MM.1S (cell line): ENCODE measurements at regions not wholly inside any gene's neighbourhood (a gene's known extent, or its start where the extent isn't known, plus 50 kb on each side); places are given as distances from the start of the nearest gene placed in this dataset.

ENCODE experiments used
- DNase-seq: peaks from one replicate; pipeline ENCODE4 v3.0.0-alpha.2; 2015
- H2AFZ ChIP-seq: fragments of 300-600 bp; sonication (generic); 2 replicates; pipeline ENCODE4 v1.6.0; 2016; ENCODE audit warnings: antibody characterized with exemption, low read length
- H3F3A ChIP-seq: fragments of 300-600 bp; sonication (generic); 2 replicates; pipeline ENCODE4 v1.6.1; 2016; ENCODE audit warnings: mild to moderate bottlenecking, antibody characterized with exemption, low read length, moderate library complexity, mixed read lengths; ENCODE audit not compliant: insufficient read depth
- H3K27ac ChIP-seq: fragments of 300-600 bp; sonication (generic); 2 replicates; pipeline ENCODE4 v1.5.1; 2016; ENCODE audit warnings: mild to moderate bottlenecking, low read length
- H3K27me3 ChIP-seq: fragments of 300-600 bp; sonication (generic); replicated peaks from 2 replicates; pipeline ENCODE4 v1.6.0; 2016; ENCODE audit warnings: low read length; ENCODE audit not compliant: insufficient read depth
- H3K36me3 ChIP-seq: fragments of 300-600 bp; sonication (generic); replicated peaks from 2 replicates; pipeline ENCODE4 v1.6.1; 2016; ENCODE audit warnings: mild to moderate bottlenecking, low read length, mixed read lengths; ENCODE audit not compliant: insufficient read depth
- H3K4me1 ChIP-seq: fragments of 300-600 bp; sonication (generic); 2 replicates; pipeline ENCODE4 v1.6.1; 2016; ENCODE audit warnings: low read length, mixed read lengths
- H3K4me2 ChIP-seq: fragments of 300-600 bp; sonication (generic); 2 replicates; pipeline ENCODE4 v1.6.0; 2016; ENCODE audit warnings: low read depth, low read length
- H3K4me3 ChIP-seq: fragments of 300-600 bp; sonication (generic); 2 replicates; pipeline ENCODE4 v1.5.1; 2016; ENCODE audit warnings: low read length, mixed read lengths
- H3K79me2 ChIP-seq: fragments of 300-600 bp; sonication (generic); 2 replicates; pipeline ENCODE4 v1.6.1; 2016; ENCODE audit warnings: mixed run types, low read length, mixed read lengths
- H3K9ac ChIP-seq: fragments of 300-600 bp; sonication (generic); 2 replicates; pipeline ENCODE4 v1.6.1; 2016; ENCODE audit warnings: low read length, mixed read lengths
- H3K9me2 ChIP-seq: fragments of 300-600 bp; sonication (generic); replicated peaks from 2 replicates; pipeline ENCODE4 v1.6.1; 2016; ENCODE audit warnings: mild to moderate bottlenecking, low read length, mixed read lengths; ENCODE audit not compliant: insufficient read depth
- H3K9me3 ChIP-seq: fragments of 300-600 bp; sonication (generic); replicated peaks from 2 replicates; pipeline ENCODE4 v1.6.1; 2016; ENCODE audit warnings: mild to moderate bottlenecking, low read length, mixed read lengths; ENCODE audit not compliant: insufficient read depth
- H4K20me1 ChIP-seq: fragments of 300-600 bp; sonication (generic); 2 replicates; pipeline ENCODE4 v1.6.1; 2016; ENCODE audit warnings: mild to moderate bottlenecking, low read length, moderate library complexity, mixed read lengths; ENCODE audit not compliant: insufficient read depth
- CTCF ChIP-seq: fragments of 300-600 bp; sonication (generic); IDR thresholded peaks from 2 replicates; pipeline ENCODE4 v1.5.1; 2016; ENCODE audit warnings: antibody characterized with exemption, low read length, mixed read lengths
- EZH2 ChIP-seq: fragments of 300-600 bp; sonication (generic); optimal IDR thresholded peaks from 2 replicates; pipeline ENCODE3; 2017; ENCODE audit warnings: low read depth, mild to moderate bottlenecking, antibody characterized with exemption, low read length, mixed read lengths
- EZH2phosphoT487 ChIP-seq: fragments of 300-600 bp; sonication (generic); IDR thresholded peaks from 2 replicates; pipeline ENCODE4 v1.6.1; 2018; ENCODE audit warnings: antibody characterized with exemption, low read length

- no peak overlapping the region for H3K9ac ChIP-seq
- TF ChIP-seq CTCF (no peak), EZH2phosphoT487 (no peak), EZH2 (no peak)
- no peak overlapping the region for H3K27ac ChIP-seq
- H2AFZ ChIP-seq = no peak overlapping the region
- H3K9me3 ChIP-seq = no peaks in the 10 kb centered on the region
- H4K20me1 ChIP-seq = no peaks in the 10 kb centered on the region
- no peaks in the 10 kb centered on the region for H3K79me2 ChIP-seq
- no peaks in the 10 kb centered on the region for H3K36me3 ChIP-seq
- DNase-seq = no peak
- H3K27me3 ChIP-seq = no peaks in the 10 kb centered on the region
- no peaks in the 10 kb centered on the region for H3F3A ChIP-seq
- H3K4me2 ChIP-seq = no peak overlapping the region
- H3K4me3 ChIP-seq = no peak overlapping the region
- H3K9me2 ChIP-seq = no peaks in the 10 kb centered on the region
- no peaks in the 10 kb centered on the region for H3K4me1 ChIP-seq
Measured at GRCh38 chr2:175383286-175383685, 201.8 kb upstream of the ATP5MC3 start.

- no peaks in the 10 kb centered on the region for H3K79me2 ChIP-seq
- H3K36me3 ChIP-seq = no peaks in the 10 kb centered on the region
- H3K9me2 ChIP-seq = no peaks in the 10 kb centered on the region
- no peak overlapping the region for H3K4me3 ChIP-seq
- no peaks in the 10 kb centered on the region for H3K27me3 ChIP-seq
- H3K9ac ChIP-seq = no peak overlapping the region
- H3K4me1 ChIP-seq = no peaks in the 10 kb centered on the region
- H3K4me2 ChIP-seq = no peak overlapping the region
- H2AFZ ChIP-seq = no peak overlapping the region
- no peaks in the 10 kb centered on the region for H4K20me1 ChIP-seq
- no peak overlapping the region for H3K27ac ChIP-seq
- no peak for TF ChIP-seq CTCF
- no peak for TF ChIP-seq EZH2
- no peak for TF ChIP-seq EZH2phosphoT487
- DNase-seq = no peak
- H3F3A ChIP-seq = no peaks in the 10 kb centered on the region
- no peaks in the 10 kb centered on the region for H3K9me3 ChIP-seq
Measured at GRCh38 chr2:175373729-175374128, 192.2 kb upstream of the ATP5MC3 start.

- no peaks in the 10 kb centered on the region for H3K9me2 ChIP-seq
- H3K4me1 ChIP-seq = no peaks in the 10 kb centered on the region
- H3K4me3 ChIP-seq = no peak overlapping the region
- no peaks in the 10 kb centered on the region for H4K20me1 ChIP-seq
- no peak overlapping the region for H3K4me2 ChIP-seq
- no peaks in the 10 kb centered on the region for H3F3A ChIP-seq
- no peak overlapping the region for H3K27ac ChIP-seq
- H3K9me3 ChIP-seq = no peaks in the 10 kb centered on the region
- TF ChIP-seq CTCF = no peak
- TF ChIP-seq EZH2phosphoT487 = no peak
- TF ChIP-seq EZH2 = no peak
- H3K27me3 ChIP-seq = no peaks in the 10 kb centered on the region
- no peak overlapping the region for H2AFZ ChIP-seq
- H3K36me3 ChIP-seq = no peaks in the 10 kb centered on the region
- no peak for DNase-seq
- H3K79me2 ChIP-seq = no peaks in the 10 kb centered on the region
- H3K9ac ChIP-seq = no peak overlapping the region
Measured at GRCh38 chr2:175372704-175373701, 191.5 kb upstream of the ATP5MC3 start.
